Smooth muscle cell (in vitro differentiated cells): ENCODE measurements at regions not wholly inside any gene's neighbourhood (a gene's known extent, or its start where the extent isn't known, plus 50 kb on each side); places are given as distances from the start of the nearest gene placed in this dataset.

Experiments
- DNase-seq: peaks from one replicate; lab custom pipeline; 2025; ENCODE audit not compliant: unreplicated experiment; lab: John Stamatoyannopoulos, UW
- H2AFZ ChIP-seq: fragments of 200-600 bp; sonication (generic); 2 replicates; pipeline ENCODE4 v1.6.0; 2016; ENCODE audit warnings: antibody characterized with exemption, low read depth, mild to moderate bottlenecking
- H3F3A ChIP-seq: fragments of 200-600 bp; sonication (generic); 2 replicates; pipeline ENCODE4 v1.6.0; 2017; ENCODE audit warnings: antibody characterized with exemption, low read depth
- H3K27ac ChIP-seq: fragments of 200-600 bp; sonication (generic); 2 replicates; pipeline ENCODE4 v1.5.1; 2016; ENCODE audit warnings: low read depth, mild to moderate bottlenecking
- H3K27me3 ChIP-seq: fragments of 200-600 bp; sonication (generic); 2 replicates; pipeline ENCODE4 v1.6.1; 2016; ENCODE audit warnings: low read depth, mild to moderate bottlenecking
- H3K36me3 ChIP-seq: fragments of 200-600 bp; sonication (generic); 2 replicates; pipeline ENCODE4 v1.5.1; 2016; ENCODE audit warnings: low read depth
- H3K4me1 ChIP-seq: fragments of 200-600 bp; sonication (generic); 2 replicates; pipeline ENCODE4 v1.5.1; 2016; ENCODE audit warnings: low read depth
- H3K4me2 ChIP-seq: fragments of 200-600 bp; sonication (generic); 2 replicates; pipeline ENCODE4 v1.6.0; 2016; ENCODE audit warnings: mild to moderate bottlenecking
- H3K4me3 ChIP-seq: fragments of 200-600 bp; sonication (generic); 2 replicates; pipeline ENCODE4 v1.5.1; 2016; ENCODE audit warnings: mild to moderate bottlenecking
- H3K79me2 ChIP-seq: fragments of 200-600 bp; sonication (generic); 2 replicates; pipeline ENCODE4 v1.6.0; 2016; ENCODE audit warnings: low read depth, mild to moderate bottlenecking
- H3K9ac ChIP-seq: fragments of 200-600 bp; sonication (generic); 2 replicates; pipeline ENCODE4 v1.6.0; 2016; ENCODE audit warnings: low read depth
- H3K9me3 ChIP-seq: fragments of 200-600 bp; sonication (generic); replicated peaks from 2 replicates; pipeline ENCODE4 v1.5.1; 2016; ENCODE audit warnings: low read depth
- H4K20me1 ChIP-seq: fragments of 200-600 bp; sonication (generic); 2 replicates; pipeline ENCODE4 v1.6.0; 2016; ENCODE audit warnings: low read depth
- CTCF ChIP-seq: fragments of 200-600 bp; sonication (generic); IDR thresholded peaks from 2 replicates; pipeline ENCODE4 v1.5.1; 2017; ENCODE audit warnings: borderline replicate concordance, mild to moderate bottlenecking, antibody characterized with exemption; ENCODE audit not compliant: insufficient read depth, poor library complexity, severe bottlenecking
- WGBS: methylation state at CpG from one replicate; pipeline ENCODE4 v1.1.7; 2016; ENCODE audit warnings: low lambda C conversion rate; 5-methylcytosine and 5-hydroxymethylcytosine counted together

GRCh38 chr14:100404419-100404818 is 81.3 kb downstream of the SLC25A47 start:
- Histone ChIP-seq H3K9me3 (no peaks in the 10 kb centered on the region), H3K4me1 (peaks cover 9% of the 10 kb centered on the region), H3K27ac (no peak overlapping the region), H3K27me3 (no peaks in the 10 kb centered on the region), H3K4me3 (no peak overlapping the region), H3K36me3 (no peaks in the 10 kb centered on the region), H2AFZ (no peak overlapping the region), H3K4me2 (no peak overlapping the region), H3F3A (peaks cover 3% of the 10 kb centered on the region), H4K20me1 (no peaks in the 10 kb centered on the region), H3K79me2 (peaks cover 7% of the 10 kb centered on the region), H3K9ac (no peak overlapping the region)
- TF ChIP-seq CTCF, result no peak
- WGBS, result 78% methylated on average over 4 of the region's 4 CpGs
- no peak for DNase-seq

- no peaks in the 10 kb centered on the region for H4K20me1 ChIP-seq
- no peak overlapping the region for H3K9ac ChIP-seq
- H3K9me3 ChIP-seq, result no peaks in the 10 kb centered on the region
- H2AFZ ChIP-seq, result no peak overlapping the region
- no peak overlapping the region for H3K27ac ChIP-seq
- H3K4me2 ChIP-seq, result no peak overlapping the region
- H3F3A ChIP-seq, result peaks cover 3% of the 10 kb centered on the region
- H3K36me3 ChIP-seq, result no peaks in the 10 kb centered on the region
- no peak for TF ChIP-seq CTCF
- peaks cover 19% of the 10 kb centered on the region for H3K4me1 ChIP-seq
- peaks cover 1% of the 10 kb centered on the region for H3K79me2 ChIP-seq
- no peaks in the 10 kb centered on the region for H3K27me3 ChIP-seq
- no peak for DNase-seq
- WGBS, result 91% methylated on average over 12 of the region's 12 CpGs
- H3K4me3 ChIP-seq, result no peak overlapping the region
Observed at GRCh38 chr14:100405760-100406455, 82.8 kb downstream of the SLC25A47 start.

DNA sequence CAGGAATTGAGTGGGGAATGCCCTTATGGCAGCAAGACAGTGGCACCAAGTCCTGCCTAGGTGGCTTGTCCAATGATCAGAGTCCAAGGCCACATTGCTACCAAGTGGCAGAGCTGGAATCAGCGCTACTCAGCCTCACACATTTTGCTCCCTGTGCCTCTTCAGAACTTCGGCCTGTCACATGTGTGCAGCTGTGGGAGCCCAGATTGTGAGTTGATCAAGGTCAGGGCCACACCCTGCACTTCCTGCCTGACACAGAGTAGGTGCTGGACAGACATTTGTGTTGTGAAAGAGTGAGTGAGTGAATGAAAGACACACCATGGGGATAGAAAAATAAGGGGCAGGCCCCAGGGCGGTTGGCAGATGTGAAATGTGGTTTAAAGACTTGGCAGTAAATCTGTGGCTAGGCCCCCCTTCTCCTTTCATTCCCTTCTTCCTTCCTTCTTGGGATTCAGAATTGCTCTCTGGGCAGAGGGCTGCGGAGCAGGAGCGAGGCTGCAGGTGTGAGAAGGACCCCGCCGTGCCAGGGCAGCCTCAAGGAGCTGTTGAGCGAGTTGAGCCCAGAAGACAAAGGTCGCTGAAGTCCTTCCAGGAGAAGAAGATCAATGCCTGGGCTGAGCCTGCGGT is 83.5 kb downstream of the SLC25A47 start:
- H3K9ac ChIP-seq, result no peak overlapping the region
- H3K79me2 ChIP-seq, result no peaks in the 10 kb centered on the region
- DNase-seq, result no peak
- WGBS, result 90% methylated on average over 10 of the region's 10 CpGs
- no peak overlapping the region for H2AFZ ChIP-seq
- H3K4me1 ChIP-seq, result peaks cover 19% of the 10 kb centered on the region
- no peaks in the 10 kb centered on the region for H3K9me3 ChIP-seq
- no peaks in the 10 kb centered on the region for H3K27me3 ChIP-seq
- no peaks in the 10 kb centered on the region for H3K36me3 ChIP-seq
- peak overlapping the region; percentile 92 for H3K27ac ChIP-seq
- no peaks in the 10 kb centered on the region for H4K20me1 ChIP-seq
- H3F3A ChIP-seq, result peaks cover 3% of the 10 kb centered on the region
- no peak for TF ChIP-seq CTCF
- H3K4me2 ChIP-seq, result no peak overlapping the region
- H3K4me3 ChIP-seq, result no peak overlapping the region
